ENCODE measurements at regions not wholly inside any gene's neighbourhood (a gene's known extent, or its start where the extent isn't known, plus 50 kb on each side); places are given as distances from the start of the nearest gene placed in this dataset.

DNA sequence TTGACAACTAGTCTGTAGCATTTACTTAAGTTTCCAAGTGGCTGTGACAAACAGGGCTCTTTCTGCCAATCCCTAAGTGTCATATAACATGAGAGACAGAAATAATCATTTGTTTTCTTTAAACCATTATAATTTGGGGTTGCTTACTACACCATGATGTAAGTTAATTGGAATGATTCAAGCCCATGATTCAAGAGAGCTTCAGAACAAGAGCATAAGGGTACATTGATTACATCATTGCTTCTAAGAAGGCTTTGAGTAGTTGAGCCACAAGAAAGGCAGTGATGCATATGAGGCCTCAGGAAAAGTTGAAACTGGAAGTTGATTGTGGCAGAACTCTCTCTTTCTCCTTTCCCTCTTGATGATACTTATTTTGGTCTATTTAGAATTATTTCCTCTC lies 444.0 kb downstream of the CCER1 start:
- TF ChIP-seq POLR2A (IDR thresholded peaks at IDR 0.05; ENCODE audit: low read depth, low read length) (no peak), POLR2AphosphoS5 (IDR thresholded peaks at IDR 0.05; ENCODE audit: low read depth, low read length) (no peak)
